T-cell (primary cell): ENCODE measurements at regions not wholly inside any gene's neighbourhood (a gene's known extent, or its start where the extent isn't known, plus 50 kb on each side); places are given as distances from the start of the nearest gene placed in this dataset.
"Not testable (repeated sequence)": the region's sequence is repeated elsewhere in the genome, so short reads cannot be mapped to it uniquely, and the experiment has no call there.

Experiments used
- ATAC-seq, 4 experiments: fragments of 200-7000 bp in 3 of 4; fragments of 150-1000 bp in 1 of 4; cut with Tn5 transposase; replicated peaks in 1 of 4; 1 replicate in 3 of 4; 2 replicates in 1 of 4; pipeline ENCODE4 v1.10.0; 2021; ENCODE audit warnings: moderate library complexity in 3 of 4, mild to moderate bottlenecking in 2 of 4, moderate number of reproducible peaks in 1 of 4
- CTCF ChIA-PET, 2 donors: fragments of 300-600 bp; sonication (Branson Sonifier 250); formaldehyde crosslinking; loops; one replicate each; lab custom pipeline; 2022; ENCODE audit warnings: antibody characterized with exemption in 2 of 2; lab: Charles Lee
- POLR2A ChIA-PET, 2 donors: fragments of 300-600 bp; sonication (Branson Sonifier 250); formaldehyde crosslinking; loops; one replicate each; lab custom pipeline; 2022; ENCODE audit warnings: antibody characterized with exemption in 2 of 2; lab: Charles Lee
- DNase-seq, 35 experiments: peaks; one replicate each; pipeline versions ENCODE4 v3.0.0 to v3.0.0-alpha.2; 2013 to 2023
- H3K27ac ChIP-seq: one replicate; pipeline ENCODE4 v1.5.1; 2013; ENCODE audit warnings: low read length
- H3K27me3 ChIP-seq, 2 experiments: replicated peaks in 1 of 2; 1 replicate in 1 of 2; 2 replicates in 1 of 2; pipeline versions ENCODE4 v1.6.1 to v1.7.0; 2013; ENCODE audit warnings: low read length in 1 of 2, mixed read lengths in 1 of 2; ENCODE audit not compliant: control insufficient read depth in 2 of 2, insufficient read depth in 2 of 2; ENCODE audit errors: extremely low read depth in 1 of 2
- H3K36me3 ChIP-seq, 2 donors: 1 replicate in 1 of 2; 2 replicates in 1 of 2; pipeline versions ENCODE4 v1.6.1 to v1.7.0; 2013; ENCODE audit warnings: low read length in 1 of 2; ENCODE audit not compliant: control insufficient read depth in 2 of 2, insufficient read depth in 1 of 2; ENCODE audit errors: extremely low read depth in 1 of 2
- H3K4me1 ChIP-seq, 2 experiments: 1 replicate in 1 of 2; 2 replicates in 1 of 2; pipeline versions ENCODE4 v1.6.1 to v1.7.0; 2013; ENCODE audit warnings: low read length in 2 of 2, mixed read lengths in 1 of 2; ENCODE audit not compliant: insufficient read depth in 2 of 2, control insufficient read depth in 1 of 2; ENCODE audit errors: extremely low read depth in 1 of 2
- H3K4me3 ChIP-seq, 2 donors: 1 replicate in 1 of 2; 2 replicates in 1 of 2; pipeline versions ENCODE4 v1.5.1 to v1.7.0; 2013; ENCODE audit warnings: mild to moderate bottlenecking in 2 of 2, low read length in 1 of 2, moderate library complexity in 1 of 2; ENCODE audit not compliant: control insufficient read depth in 1 of 2; ENCODE audit errors: extremely low read depth in 1 of 2
- H3K9me3 ChIP-seq: 2 replicates; pipeline ENCODE4 v1.7.0; 2013
- H3K27ac Mint-ChIP-seq, 2 donors: one replicate each; pipeline ENCODE4 v1.8.0; 2020 to 2021; ENCODE audit warnings: mild to moderate bottlenecking in 2 of 2, mixed read lengths in 2 of 2
- H3K27me3 Mint-ChIP-seq, 2 donors: one replicate each; pipeline ENCODE4 v1.8.0; 2021 to 2022; ENCODE audit warnings: mixed read lengths in 2 of 2
- H3K36me3 Mint-ChIP-seq: one replicate; pipeline ENCODE4 v1.8.0; 2021; ENCODE audit warnings: mixed read lengths
- H3K4me1 Mint-ChIP-seq, 3 donors: one replicate each; pipeline ENCODE4 v1.8.0; 2020 to 2022; ENCODE audit warnings: mixed read lengths in 3 of 3, mild to moderate bottlenecking in 1 of 3
- H3K4me3 Mint-ChIP-seq, 3 donors: one replicate each; pipeline ENCODE4 v1.8.0; 2020 to 2022; ENCODE audit warnings: mild to moderate bottlenecking in 3 of 3, mixed read lengths in 3 of 3, moderate library complexity in 3 of 3
- H3K9me3 Mint-ChIP-seq, 3 donors: one replicate each; pipeline ENCODE4 v1.8.0; 2020 to 2022; ENCODE audit warnings: mixed read lengths in 3 of 3
- WGBS: methylation state at CpG from one replicate; pipeline ENCODE4 v1.1.5; 2013; ENCODE audit warnings: missing lambda C conversion rate; ENCODE audit not compliant: insufficient coverage; 5-methylcytosine and 5-hydroxymethylcytosine counted together

- ATAC-seq: no peak
- no peak overlapping the region for H3K27ac Mint-ChIP-seq
- H3K4me1 Mint-ChIP-seq: peaks cover under 1 to 6% (median under 1%) of the 10 kb centered on the region in 3 donors
- no peak overlapping the region for H3K4me3 Mint-ChIP-seq
- POLR2A ChIA-PET: no interaction called here
- Histone ChIP-seq H3K36me3 (no peaks in the 10 kb centered on the region), H3K27ac (no peak overlapping the region), H3K9me3 (peaks cover 6% of the 10 kb centered on the region), H3K27me3 (no peaks in the 10 kb centered on the region), H3K4me1 (no peaks in the 10 kb centered on the region), H3K4me3 (no peak overlapping the region)
- peaks cover 21% of the 10 kb centered on the region for H3K36me3 Mint-ChIP-seq
- DNase-seq: no peak
- peaks cover 10 to 31% (median 13%) of the 10 kb centered on the region in 3 donors for H3K9me3 Mint-ChIP-seq
- CTCF ChIA-PET: interaction anchor here in 1 of 2 donors (0.7 kb wide), 1 partner anchor 144 kb away, joined by 4 read pairs; no protein-coding TSS in a partner anchor
- no peaks in the 10 kb centered on the region for H3K27me3 Mint-ChIP-seq
Observed at GRCh38 chr3:18703798-18704197, 278.7 kb upstream of the SATB1 start.

GRCh38 chr3:18693588-18694329 is 268.6 kb upstream of the SATB1 start:
- H3K27ac Mint-ChIP-seq, H3K4me1 ChIP-seq, CTCF ChIA-PET, POLR2A ChIA-PET, H3K27ac ChIP-seq, H3K4me3 Mint-ChIP-seq, DNase-seq, ATAC-seq, H3K4me1 Mint-ChIP-seq, H3K27me3 Mint-ChIP-seq, H3K36me3 Mint-ChIP-seq, H3K9me3 ChIP-seq, H3K4me3 ChIP-seq, H3K27me3 ChIP-seq, H3K36me3 ChIP-seq, H3K9me3 Mint-ChIP-seq: not testable (repeated sequence)
- WGBS: 98% methylated on average over 15 of the region's 33 CpGs

GRCh38 chr3:18687286-18687685 is 262.1 kb upstream of the SATB1 start:
- H3K4me1 ChIP-seq: peaks cover 0 to under 1% of the 10 kb centered on the region in 2 experiments
- no peak overlapping the region for H3K4me3 ChIP-seq
- H3K9me3 ChIP-seq: no peaks in the 10 kb centered on the region
- H3K27ac ChIP-seq: no peak overlapping the region
- H3K36me3 Mint-ChIP-seq: peaks cover 5% of the 10 kb centered on the region
- ATAC-seq (no peak), DNase-seq (no peak)
- H3K27ac Mint-ChIP-seq: no peak overlapping the region
- peaks cover 0 to 9% (median 0%) of the 10 kb centered on the region in 3 donors for H3K9me3 Mint-ChIP-seq
- H3K27me3 ChIP-seq: no peaks in the 10 kb centered on the region
- H3K4me3 Mint-ChIP-seq: no peak overlapping the region
- CTCF ChIA-PET: interaction anchor here in 1 of 2 donors (0.8 kb wide), 2 partner anchors 13 to 71 kb away, joined by 3 read pairs; no protein-coding TSS in a partner anchor
- 100% methylated on average over 1 of the region's 4 CpGs for WGBS
- POLR2A ChIA-PET: interaction anchor here (0.7 to 1.1 kb wide), 4 partner anchors 9 to 507 kb away, joined by 3 to 6 read pairs (median 4); no protein-coding TSS in a partner anchor
- H3K36me3 ChIP-seq: no peaks in the 10 kb centered on the region
- no peaks in the 10 kb centered on the region for H3K27me3 Mint-ChIP-seq
- peaks cover 7 to 12% (median 12%) of the 10 kb centered on the region in 3 donors for H3K4me1 Mint-ChIP-seq

GRCh38 chr3:18683900-18684299 is 258.8 kb upstream of the SATB1 start:
- Histone ChIP-seq H3K9me3 (no peaks in the 10 kb centered on the region), H3K27me3 (no peaks in the 10 kb centered on the region), H3K4me3 (no peak overlapping the region), H3K36me3 (no peaks in the 10 kb centered on the region), H3K4me1 (peaks cover 1 to 10% of the 10 kb centered on the region in 2 experiments), H3K27ac (no peak overlapping the region)
- ChIA-PET POLR2A (no interaction called here), CTCF (no interaction called here)
- peaks cover 29 to 40% (median 39%) of the 10 kb centered on the region in 3 donors for H3K4me1 Mint-ChIP-seq
- H3K4me3 Mint-ChIP-seq: no peak overlapping the region
- H3K36me3 Mint-ChIP-seq: peaks cover 5% of the 10 kb centered on the region
- no peaks in the 10 kb centered on the region for H3K27me3 Mint-ChIP-seq
- DNase-seq: no peak
- no peak overlapping the region for H3K27ac Mint-ChIP-seq
- ATAC-seq: no peak
- peaks cover 0 to 9% (median 0%) of the 10 kb centered on the region in 3 donors for H3K9me3 Mint-ChIP-seq

GRCh38 chr3:18681818-18682345 is 256.7 kb upstream of the SATB1 start:
- H3K9me3 ChIP-seq: no peaks in the 10 kb centered on the region
- no peaks in the 10 kb centered on the region for H3K27me3 ChIP-seq
- CTCF ChIA-PET: no interaction called here
- H3K27ac Mint-ChIP-seq: peak overlapping the region; percentile 27 to 53
- H3K27me3 Mint-ChIP-seq: no peaks in the 10 kb centered on the region
- POLR2A ChIA-PET: no interaction called here
- peaks cover 0 to 10% (median 9%) of the 10 kb centered on the region in 3 donors for H3K9me3 Mint-ChIP-seq
- no peak overlapping the region for H3K4me3 Mint-ChIP-seq
- no peak overlapping the region for H3K4me3 ChIP-seq
- DNase-seq (no peak), ATAC-seq (no peak)
- H3K4me1 Mint-ChIP-seq: peaks cover 49 to 60% (median 58%) of the 10 kb centered on the region in 3 donors
- H3K36me3 Mint-ChIP-seq: peaks cover 5% of the 10 kb centered on the region
- H3K27ac ChIP-seq: no peak overlapping the region
- H3K4me1 ChIP-seq: peaks cover 7 to 24% of the 10 kb centered on the region in 2 experiments
- H3K36me3 ChIP-seq: no peaks in the 10 kb centered on the region
- WGBS: no CpG with 5 or more reads among the region's 3 CpGs

GRCh38 chr3:18680758-18681157 is 255.6 kb upstream of the SATB1 start:
- DNase-seq (no peak), ATAC-seq (no peak)
- Histone ChIP-seq H3K36me3 (no peaks in the 10 kb centered on the region), H3K27me3 (no peaks in the 10 kb centered on the region), H3K4me3 (no peak overlapping the region), H3K27ac (no peak overlapping the region), H3K9me3 (no peaks in the 10 kb centered on the region), H3K4me1 (peaks cover 7 to 26% of the 10 kb centered on the region in 2 experiments)
- Mint-ChIP-seq H3K4me1 (peaks cover 51 to 65% (median 63%) of the 10 kb centered on the region in 3 donors), H3K36me3 (peaks cover 5% of the 10 kb centered on the region), H3K27me3 (no peaks in the 10 kb centered on the region), H3K27ac (no peak overlapping the region), H3K4me3 (no peak overlapping the region), H3K9me3 (peaks cover 0 to 10% (median 9%) of the 10 kb centered on the region in 3 donors)
- ChIA-PET POLR2A (no interaction called here), CTCF (no interaction called here)
- WGBS: no CpG with 5 or more reads among the region's 3 CpGs
